Liver (tissue), 7 donors: ENCODE measurements at regions not wholly inside any gene's neighbourhood (a gene's known extent, or its start where the extent isn't known, plus 50 kb on each side); places are given as distances from the start of the nearest gene placed in this dataset.

Experiments
- DNase-seq: peaks from one replicate; pipeline ENCODE4 v3.0.0-alpha.2; 2017; ENCODE audit warnings: low spot score
- H3K27ac ChIP-seq, 2 donors: one replicate each; pipeline ENCODE4 v1.7.0; 2013; ENCODE audit warnings: inconsistent platforms in 2 of 2, low read length in 2 of 2, control low read depth in 1 of 2, low read depth in 1 of 2, mild to moderate bottlenecking in 1 of 2
- H3K27me3 ChIP-seq, 4 donors: one replicate each; pipeline versions ENCODE4 v1.6.1 to v1.7.0; 2013; ENCODE audit warnings: low read length in 3 of 4, inconsistent platforms in 1 of 4, mild to moderate bottlenecking in 1 of 4, moderate library complexity in 1 of 4; ENCODE audit not compliant: control insufficient read depth in 4 of 4, insufficient read depth in 4 of 4
- H3K36me3 ChIP-seq, 4 donors: one replicate each; pipeline versions ENCODE4 v1.6.1 to v1.7.0; 2013; ENCODE audit warnings: low read length in 3 of 4, mild to moderate bottlenecking in 3 of 4, low read depth in 1 of 4, moderate library complexity in 1 of 4; ENCODE audit not compliant: control insufficient read depth in 4 of 4, insufficient read depth in 3 of 4
- H3K4me1 ChIP-seq, 4 donors: one replicate each; pipeline versions ENCODE4 v1.6.1 to v1.7.0; 2013; ENCODE audit warnings: low read length in 3 of 4, mild to moderate bottlenecking in 3 of 4, moderate library complexity in 1 of 4; ENCODE audit not compliant: control insufficient read depth in 4 of 4, insufficient read depth in 4 of 4
- H3K4me3 ChIP-seq, 3 donors: one replicate each; pipeline versions ENCODE4 v1.6.1 to v1.7.0; 2013; ENCODE audit warnings: low read length in 3 of 3, control low read depth in 1 of 3, low read depth in 1 of 3, mild to moderate bottlenecking in 1 of 3
- H3K9ac ChIP-seq, 2 donors: one replicate each; pipeline ENCODE4 v1.7.0; 2013; ENCODE audit warnings: low read length in 2 of 2, mild to moderate bottlenecking in 2 of 2, moderate library complexity in 2 of 2, control low read depth in 1 of 2, low read depth in 1 of 2
- H3K9me3 ChIP-seq, 4 donors: one replicate each; pipeline versions ENCODE4 v1.6.1 to v1.7.0; 2013; ENCODE audit warnings: low read length in 3 of 4; ENCODE audit not compliant: control insufficient read depth in 4 of 4
- EGR1 ChIP-seq, 2 donors: IDR thresholded peaks; 2 replicates each; pipeline ENCODE4 v1.6.1; 2016 to 2018; ENCODE audit warnings: antibody characterized with exemption in 2 of 2, low read depth in 2 of 2
- FOXA1 ChIP-seq: IDR thresholded peaks from 2 replicates; pipeline ENCODE4 v1.6.1; 2016; ENCODE audit warnings: antibody characterized with exemption
- FOXA2 ChIP-seq: IDR thresholded peaks from 2 replicates; pipeline ENCODE4 v1.6.1; 2016; ENCODE audit warnings: antibody characterized with exemption
- GABPA ChIP-seq, 2 donors: IDR thresholded peaks in 1 of 2; conservative IDR thresholded peaks in 1 of 2; 2 replicates each; pipeline ENCODE4 v1.6.1; 2016; ENCODE audit warnings: antibody characterized with exemption in 2 of 2, mild to moderate bottlenecking in 1 of 2, moderate library complexity in 1 of 2
- HNF4A ChIP-seq, 2 donors: conservative IDR thresholded peaks; 2 replicates each; pipeline ENCODE4 v1.6.1; 2016; ENCODE audit warnings: antibody characterized with exemption in 2 of 2, mild to moderate bottlenecking in 2 of 2
- HNF4G ChIP-seq: IDR thresholded peaks from 2 replicates; pipeline ENCODE4 v1.6.1; 2016; ENCODE audit warnings: antibody characterized with exemption
- JUND ChIP-seq, 2 donors: IDR thresholded peaks; 2 replicates each; pipeline ENCODE4 v1.6.1; 2016; ENCODE audit warnings: antibody characterized with exemption in 2 of 2
- NR2F2 ChIP-seq: IDR thresholded peaks from 2 replicates; pipeline ENCODE4 v1.6.1; 2016; ENCODE audit warnings: antibody characterized with exemption
- REST ChIP-seq: IDR thresholded peaks from 2 replicates; pipeline ENCODE4 v1.6.1; 2016; ENCODE audit warnings: antibody characterized with exemption, mild to moderate bottlenecking
- RXRA ChIP-seq, 2 donors: IDR thresholded peaks; 2 replicates each; pipeline ENCODE4 v1.6.1; 2017 to 2018; ENCODE audit warnings: antibody characterized with exemption in 2 of 2, mild to moderate bottlenecking in 1 of 2
- SP1 ChIP-seq: IDR thresholded peaks from 2 replicates; pipeline ENCODE4 v1.6.1; 2018; ENCODE audit warnings: antibody characterized with exemption, mild to moderate bottlenecking
- TAF1 ChIP-seq: conservative IDR thresholded peaks from 2 replicates; pipeline ENCODE4 v1.6.1; 2016; ENCODE audit warnings: antibody characterized with exemption, mild to moderate bottlenecking
- YY1 ChIP-seq: IDR thresholded peaks from 2 replicates; pipeline ENCODE4 v1.6.1; 2016; ENCODE audit warnings: antibody characterized with exemption, mild to moderate bottlenecking
- ZBTB33 ChIP-seq: IDR thresholded peaks from 2 replicates; pipeline ENCODE4 v1.6.1; 2016; ENCODE audit warnings: antibody characterized with exemption
- WGBS: extraction: QIAGEN DNeasy Blood & Tissue Kit; methylation state at CpG from one replicate; pipeline ENCODE4 v1.1.7; 2013; 5-methylcytosine and 5-hydroxymethylcytosine counted together
- TF ChIP-seq, protein P1 (sequence below): IDR thresholded peaks from 2 replicates; pipeline ENCODE4 v1.6.1; 2016; ENCODE audit warnings: antibody characterized with exemption
- donor health status: healthy.
- donor health status: healthy.
- donor health status: healthy.
- donor health status: healthy.

DNA sequence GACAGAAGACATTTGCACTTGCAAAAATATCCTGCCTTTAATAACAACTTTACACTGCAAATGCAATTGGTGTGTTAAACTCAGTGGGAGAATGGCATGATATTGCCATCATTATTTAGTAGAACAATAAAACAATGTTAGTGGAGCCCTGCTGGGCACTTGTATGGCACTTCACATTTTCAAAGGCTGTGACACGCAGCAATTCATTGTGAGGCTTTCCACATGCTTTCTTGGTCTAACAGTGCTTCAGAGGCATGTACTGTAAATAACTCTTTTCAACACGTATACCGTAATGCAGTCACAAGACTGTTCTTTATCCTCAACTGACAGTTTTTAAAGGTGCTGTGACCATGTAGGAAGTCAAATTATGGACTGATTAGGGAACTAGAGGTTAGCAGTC lies 155.5 kb upstream of the EPB41L4A start:
- TF ChIP-seq HNF4G: no peak
- TF ChIP-seq RXRA (IDR thresholded peaks at IDR 0.05): no peak
- no peak for TF ChIP-seq FOXA1
- no peak for TF ChIP-seq SP1
- TF ChIP-seq, protein P1, sequence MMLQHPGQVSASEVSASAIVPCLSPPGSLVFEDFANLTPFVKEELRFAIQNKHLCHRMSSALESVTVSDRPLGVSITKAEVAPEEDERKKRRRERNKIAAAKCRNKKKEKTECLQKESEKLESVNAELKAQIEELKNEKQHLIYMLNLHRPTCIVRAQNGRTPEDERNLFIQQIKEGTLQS: no peak
- no peak for TF ChIP-seq REST
- no peak for TF ChIP-seq ZBTB33
- TF ChIP-seq TAF1: no peak
- no peak for DNase-seq
- no peak overlapping the region for H3K9ac ChIP-seq
- WGBS: 76% methylated on average over 3 of the region's 3 CpGs
- H3K27ac ChIP-seq: no peak overlapping the region
- no peaks in the 10 kb centered on the region for H3K36me3 ChIP-seq
- H3K9me3 ChIP-seq: no peaks in the 10 kb centered on the region
- H3K4me3 ChIP-seq: no peak overlapping the region
- H3K4me1 ChIP-seq: no peaks in the 10 kb centered on the region
- H3K27me3 ChIP-seq: no peaks in the 10 kb centered on the region

GRCh38 chr5:112576298-112576925 lies 157.3 kb upstream of the EPB41L4A start:
- Histone ChIP-seq H3K4me1 (no peaks in the 10 kb centered on the region), H3K9ac (no peak overlapping the region), H3K27me3 (no peaks in the 10 kb centered on the region), H3K36me3 (no peaks in the 10 kb centered on the region), H3K9me3 (no peaks in the 10 kb centered on the region), H3K27ac (no peak overlapping the region), H3K4me3 (no peak overlapping the region)
- no peak for DNase-seq
- WGBS: 67% methylated on average over 3 of the region's 3 CpGs
- TF ChIP-seq FOXA1 (no peak), RXRA (IDR thresholded peaks at IDR 0.05) (no peak), NR2F2 (peak; percentile 18), JUND (IDR thresholded peaks at IDR 0.05) (no peak), YY1 (no peak)

- H3K9me3 ChIP-seq: no peaks in the 10 kb centered on the region
- no peak overlapping the region for H3K4me3 ChIP-seq
- no peak for DNase-seq
- H3K36me3 ChIP-seq: no peaks in the 10 kb centered on the region
- H3K9ac ChIP-seq: no peak overlapping the region
- WGBS: 96% methylated on average over 1 of the region's 1 CpG
- TF ChIP-seq RXRA (IDR thresholded peaks at IDR 0.05) (no peak), HNF4A (conservative IDR thresholded peaks at IDR 0.05) (no peak), NR2F2 (no peak), JUND (IDR thresholded peaks at IDR 0.05) (no peak), HNF4G (no peak), ZBTB33 (no peak), FOXA2 (no peak), YY1 (no peak), EGR1 (IDR thresholded peaks at IDR 0.05; ENCODE audit: low read depth in 2 of 2) (no peak), SP1 (no peak), GABPA (IDR thresholded peaks at IDR 0.05 in 1 of 2, conservative IDR thresholded peaks at IDR 0.05 in 1 of 2) (no peak)
- no peaks in the 10 kb centered on the region for H3K4me1 ChIP-seq
- no peaks in the 10 kb centered on the region for H3K27me3 ChIP-seq
- no peak overlapping the region for H3K27ac ChIP-seq
Observed at GRCh38 chr5:112579599-112580170, 158.0 kb upstream of the APC start.
